ENCODE measurements at regions not wholly inside any gene's neighbourhood (a gene's known extent, or its start where the extent isn't known, plus 50 kb on each side); places are given as distances from the start of the nearest gene placed in this dataset.

- no peak overlapping the region for H2AK5ac ChIP-seq (ENCODE audit: low read depth, low read length)
- no peak overlapping the region; the same call in 1 of the 2 replicates for H4K91ac ChIP-seq (ENCODE audit: insufficient read depth, low read depth, low read length)
- no peak overlapping the region for H2BK15ac ChIP-seq (ENCODE audit: low read depth, low read length)
- H2BK120ac ChIP-seq (ENCODE audit: low read depth, low read length) = peak overlapping the region; percentile 38
- BruUV-seq (replicated peaks) = no TSS peak
- no peak overlapping the region; a peak in 1 of 4 replicates for H4K8ac ChIP-seq (ENCODE audit: low read depth in 2 of 2, low read length in 2 of 2)
- dilution Hi-C loops (cut with HindIII; ENCODE audit: low sequenced_read_pairs, unreplicated experiment) = no loop called here
- no peaks in the 10 kb centered on the region for H3K9me3 ChIP-seq (ENCODE audit: control insufficient read depth, insufficient read depth, low read length)
- no peaks in the 10 kb centered on the region for H3K79me1 ChIP-seq (ENCODE audit: low read depth in 1 of 2, low read length in 2 of 2)
- H3K56ac ChIP-seq (ENCODE audit: extremely low read depth, insufficient read depth, low read length) = no peak overlapping the region
- 0 out of 2 replicates have a peak, but pooled peaks cover 3% of the 10 kb centered on the region for H3K9me1 ChIP-seq (ENCODE audit: insufficient read depth, low read length)
- H2BK20ac ChIP-seq (ENCODE audit: low read depth, low read length) = peak overlapping the region; percentile 33
- no peak overlapping the region for H3K4me2 ChIP-seq (ENCODE audit: low read depth, low read length)
- DNase-seq (no peak), ATAC-seq (ENCODE audit: low read depth) (no peak)
- ChIA-PET POLR2A (ENCODE audit: unreplicated experiment) (no interaction called here), CTCF (no interaction called here)
- no peak overlapping the region for H3K4me3 ChIP-seq (ENCODE audit: insufficient read depth, low read depth, low read length)
- H3K4ac ChIP-seq (ENCODE audit: low read depth, low read length) = 0 out of 2 replicates have a peak overlapping the region, but pooled peaks have one; percentile 49
- no peaks in the 10 kb centered on the region for H3K27me3 ChIP-seq (ENCODE audit: control insufficient read depth, insufficient read depth, low read length)
- no peaks in the 10 kb centered on the region for H3K36me3 ChIP-seq (ENCODE audit: control insufficient read depth, insufficient read depth, low read length)
- no peak overlapping the region for H3K18ac ChIP-seq (ENCODE audit: low read depth, low read length)
- H2AFZ ChIP-seq (replicated peaks; ENCODE audit: low read length, poor library complexity) = no peak overlapping the region
- no peak overlapping the region for H3K27ac ChIP-seq (ENCODE audit: insufficient read depth, low read length)
- H3K9ac ChIP-seq (ENCODE audit: low read depth, low read length) = no peak overlapping the region
- TF ChIP-seq BHLHE40 (IDR thresholded peaks at IDR 0.05; ENCODE audit: low read depth, low read length) (no peak), CEBPB (IDR thresholded peaks at IDR 0.05; ENCODE audit: low read depth, low read length) (no peak), POLR2A (IDR thresholded peaks at IDR 0.05; ENCODE audit: low read depth, low read length) (no peak), RCOR1 (IDR thresholded peaks at IDR 0.05; ENCODE audit: insufficient replicate concordance, low read length) (no peak), MXI1 (IDR thresholded peaks at IDR 0.05; ENCODE audit: borderline replicate concordance, low read depth, low read length) (no peak), NFE2L2 (IDR thresholded peaks at IDR 0.05; ENCODE audit: low read depth, low read length) (no peak), SMC3 (IDR thresholded peaks at IDR 0.05; ENCODE audit: low read depth, low read length) (no peak), CHD1 (IDR thresholded peaks at IDR 0.05; ENCODE audit: low read depth, low read length) (no peak), MAFK (IDR thresholded peaks at IDR 0.05; ENCODE audit: low read depth, low read length) (no peak), FOS (IDR thresholded peaks at IDR 0.05; ENCODE audit: low read depth, low read length) (no peak), USF2 (IDR thresholded peaks at IDR 0.05; ENCODE audit: low read depth, low read length) (no peak), RFX5 (IDR thresholded peaks at IDR 0.05; ENCODE audit: low read depth, low read length) (no peak)
- TF ChIP-seq, protein P1, sequence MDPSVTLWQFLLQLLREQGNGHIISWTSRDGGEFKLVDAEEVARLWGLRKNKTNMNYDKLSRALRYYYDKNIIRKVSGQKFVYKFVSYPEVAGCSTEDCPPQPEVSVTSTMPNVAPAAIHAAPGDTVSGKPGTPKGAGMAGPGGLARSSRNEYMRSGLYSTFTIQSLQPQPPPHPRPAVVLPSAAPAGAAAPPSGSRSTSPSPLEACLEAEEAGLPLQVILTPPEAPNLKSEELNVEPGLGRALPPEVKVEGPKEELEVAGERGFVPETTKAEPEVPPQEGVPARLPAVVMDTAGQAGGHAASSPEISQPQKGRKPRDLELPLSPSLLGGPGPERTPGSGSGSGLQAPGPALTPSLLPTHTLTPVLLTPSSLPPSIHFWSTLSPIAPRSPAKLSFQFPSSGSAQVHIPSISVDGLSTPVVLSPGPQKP (IDR thresholded peaks at IDR 0.05; ENCODE audit: borderline replicate concordance, low read depth, low read length) = no peak
- TF ChIP-seq, protein P2, sequence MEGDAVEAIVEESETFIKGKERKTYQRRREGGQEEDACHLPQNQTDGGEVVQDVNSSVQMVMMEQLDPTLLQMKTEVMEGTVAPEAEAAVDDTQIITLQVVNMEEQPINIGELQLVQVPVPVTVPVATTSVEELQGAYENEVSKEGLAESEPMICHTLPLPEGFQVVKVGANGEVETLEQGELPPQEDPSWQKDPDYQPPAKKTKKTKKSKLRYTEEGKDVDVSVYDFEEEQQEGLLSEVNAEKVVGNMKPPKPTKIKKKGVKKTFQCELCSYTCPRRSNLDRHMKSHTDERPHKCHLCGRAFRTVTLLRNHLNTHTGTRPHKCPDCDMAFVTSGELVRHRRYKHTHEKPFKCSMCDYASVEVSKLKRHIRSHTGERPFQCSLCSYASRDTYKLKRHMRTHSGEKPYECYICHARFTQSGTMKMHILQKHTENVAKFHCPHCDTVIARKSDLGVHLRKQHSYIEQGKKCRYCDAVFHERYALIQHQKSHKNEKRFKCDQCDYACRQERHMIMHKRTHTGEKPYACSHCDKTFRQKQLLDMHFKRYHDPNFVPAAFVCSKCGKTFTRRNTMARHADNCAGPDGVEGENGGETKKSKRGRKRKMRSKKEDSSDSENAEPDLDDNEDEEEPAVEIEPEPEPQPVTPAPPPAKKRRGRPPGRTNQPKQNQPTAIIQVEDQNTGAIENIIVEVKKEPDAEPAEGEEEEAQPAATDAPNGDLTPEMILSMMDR (conservative IDR thresholded peaks at IDR 0.05; ENCODE audit: low read depth, low read length) = no peak
- H3K4me1 ChIP-seq (ENCODE audit: control insufficient read depth, insufficient read depth, low read length) = peaks cover 16% of the 10 kb centered on the region; the same call in 1 of the 2 replicates
- H4K5ac ChIP-seq (ENCODE audit: low read depth, low read length) = no peak overlapping the region
- H2AK9ac ChIP-seq (replicated peaks; ENCODE audit: low read depth, low read length, poor library complexity) = no peak overlapping the region
- H3K23ac ChIP-seq (ENCODE audit: low read depth, low read length) = no peak overlapping the region
- no peaks in the 10 kb centered on the region for H4K20me1 ChIP-seq (ENCODE audit: insufficient read depth, low read length)
- intact Hi-C loops (cut with micrococcal nuclease) = no loop called here
- 0 out of 2 replicates have a peak overlapping the region, but pooled peaks have one; percentile 42 for H3K14ac ChIP-seq (replicated peaks; ENCODE audit: low read depth, low read length)
- in situ Hi-C loops (cut with MboI; ENCODE audit: low sequenced_read_pairs) = no loop called here
- H2BK5ac ChIP-seq (ENCODE audit: low read depth, low read length, poor library complexity, severe bottlenecking) = no peak overlapping the region
- WGBS, 2 experiments (ENCODE audit: extremely low coverage in 2 of 2, insufficient read length in 1 of 2) = no CpG with 5 or more reads among the region's 1 CpG
Measured at GRCh38 chr20:11846131-11846530, 71.6 kb upstream of the BTBD3 start.
